OCI-LY1 (cell line): ENCODE measurements at regions not wholly inside any gene's neighbourhood (a gene's known extent, or its start where the extent isn't known, plus 50 kb on each side); places are given as distances from the start of the nearest gene placed in this dataset.

Source experiments
- H2AFZ ChIP-seq: fragments of 200-600 bp; sonication (generic), shearing (Covaris generic); 2 replicates; pipeline ENCODE4 v1.6.0; 2014; ENCODE audit warnings: antibody characterized with exemption, mild to moderate bottlenecking, low read length
- H3F3A ChIP-seq: fragments of 200-600 bp; sonication (generic), shearing (Covaris generic); 2 replicates; pipeline ENCODE4 v1.6.0; 2014; ENCODE audit warnings: mild to moderate bottlenecking, antibody characterized with exemption, low read length, moderate library complexity; ENCODE audit not compliant: insufficient read depth
- H3K27ac ChIP-seq: fragments of 200-600 bp; sonication (generic); 2 replicates; pipeline ENCODE4 v1.5.1; 2014; ENCODE audit warnings: low read length, mixed run types, mild to moderate bottlenecking, low read depth; ENCODE audit not compliant: poor library complexity, severe bottlenecking
- H3K27me3 ChIP-seq: fragments of 200-600 bp; sonication (generic); 2 replicates; pipeline ENCODE4 v1.6.0; 2014; ENCODE audit warnings: antibody characterized with exemption, mild to moderate bottlenecking, low read length, moderate library complexity; ENCODE audit not compliant: insufficient read depth
- H3K36me3 ChIP-seq: fragments of 200-600 bp; sonication (generic); 2 replicates; pipeline ENCODE4 v1.6.1; 2014; ENCODE audit warnings: mild to moderate bottlenecking, antibody characterized with exemption, low read length, moderate library complexity, mixed read lengths; ENCODE audit not compliant: insufficient read depth
- H3K4me1 ChIP-seq: fragments of 200-600 bp; sonication (generic); 2 replicates; pipeline ENCODE4 v1.5.1; 2014; ENCODE audit warnings: mild to moderate bottlenecking, low read length, moderate library complexity; ENCODE audit not compliant: insufficient read depth, severe bottlenecking
- H3K4me2 ChIP-seq: fragments of 200-600 bp; sonication (generic), shearing (Covaris generic); 2 replicates; pipeline ENCODE4 v1.6.1; 2014; ENCODE audit warnings: low read length
- H3K4me3 ChIP-seq: fragments of 200-600 bp; sonication (generic); 2 replicates; pipeline ENCODE4 v1.5.1; 2014; ENCODE audit warnings: low read length, low read depth, mild to moderate bottlenecking, mixed read lengths; ENCODE audit not compliant: poor library complexity, severe bottlenecking
- H3K79me2 ChIP-seq: fragments of 200-600 bp; shearing (Covaris generic); 2 replicates; pipeline ENCODE4 v1.6.1; 2016; ENCODE audit warnings: mixed run types, low read length, mixed read lengths; ENCODE audit not compliant: insufficient read depth
- H3K9ac ChIP-seq: fragments of 200-600 bp; sonication (generic), shearing (Covaris generic); 2 replicates; pipeline ENCODE4 v1.6.1; 2014; ENCODE audit warnings: mild to moderate bottlenecking, low read length, mixed read lengths
- H3K9me2 ChIP-seq: fragments of 200-600 bp; sonication (generic), shearing (Covaris generic); 2 replicates; pipeline ENCODE4 v1.6.1; 2014; ENCODE audit warnings: low read depth, mild to moderate bottlenecking, low read length, mixed read lengths
- H3K9me3 ChIP-seq: fragments of 200-600 bp; shearing (Covaris generic); 2 replicates; pipeline ENCODE4 v1.6.1; 2014; ENCODE audit warnings: low read length, mixed read lengths
- H4K20me1 ChIP-seq: fragments of 200-600 bp; sonication (generic), shearing (Covaris generic); 2 replicates; pipeline ENCODE4 v1.6.0; 2016; ENCODE audit warnings: mild to moderate bottlenecking, low read length; ENCODE audit not compliant: insufficient read depth
- EZH2 ChIP-seq: fragments of 200-600 bp; sonication (generic), shearing (Covaris generic); IDR thresholded peaks from 2 replicates; pipeline ENCODE4 v1.8.0; 2017; ENCODE audit warnings: borderline replicate concordance, mixed run types, mild to moderate bottlenecking, antibody characterized with exemption, low read length, moderate library complexity, mixed read lengths
- TF ChIP-seq, protein P1 (sequence below): fragments of 200-600 bp; sonication (generic), shearing (Covaris generic); IDR thresholded peaks from 2 replicates; pipeline ENCODE4 v1.5.1; 2017; ENCODE audit warnings: mild to moderate bottlenecking, antibody characterized with exemption, low read length, moderate library complexity, mixed read lengths

DNA sequence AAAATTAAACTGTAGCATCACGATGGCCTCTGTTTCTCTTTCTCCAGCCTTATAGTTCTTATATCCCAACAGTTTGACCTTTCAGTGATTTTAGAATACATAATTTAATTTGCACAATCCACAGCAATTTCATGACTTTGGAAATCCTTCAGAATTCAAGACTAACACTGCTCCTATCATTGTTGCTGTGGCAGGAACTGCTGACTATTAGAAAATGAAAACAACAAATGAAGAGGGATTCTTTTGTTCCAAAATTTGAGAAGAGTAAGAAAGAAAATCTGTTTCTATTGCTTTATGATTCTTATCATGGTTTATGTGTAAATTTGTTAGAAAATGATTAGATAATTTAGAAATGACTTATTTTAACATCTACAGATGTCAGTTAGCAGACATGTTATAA, 604.0 kb upstream of the ADGRB3 start:
- Histone ChIP-seq H3K9me2 (no peaks in the 10 kb centered on the region), H3K4me1 (peaks cover 4% of the 10 kb centered on the region), H3K27me3 (no peaks in the 10 kb centered on the region), H3K9me3 (no peaks in the 10 kb centered on the region), H3K79me2 (no peaks in the 10 kb centered on the region), H3K4me2 (no peak overlapping the region), H2AFZ (no peak overlapping the region), H3F3A (no peaks in the 10 kb centered on the region), H3K36me3 (no peaks in the 10 kb centered on the region), H3K9ac (no peak overlapping the region), H3K4me3 (no peak overlapping the region), H3K27ac (no peak overlapping the region), H4K20me1 (no peaks in the 10 kb centered on the region)
- no peak for TF ChIP-seq EZH2
- TF ChIP-seq, protein P1, sequence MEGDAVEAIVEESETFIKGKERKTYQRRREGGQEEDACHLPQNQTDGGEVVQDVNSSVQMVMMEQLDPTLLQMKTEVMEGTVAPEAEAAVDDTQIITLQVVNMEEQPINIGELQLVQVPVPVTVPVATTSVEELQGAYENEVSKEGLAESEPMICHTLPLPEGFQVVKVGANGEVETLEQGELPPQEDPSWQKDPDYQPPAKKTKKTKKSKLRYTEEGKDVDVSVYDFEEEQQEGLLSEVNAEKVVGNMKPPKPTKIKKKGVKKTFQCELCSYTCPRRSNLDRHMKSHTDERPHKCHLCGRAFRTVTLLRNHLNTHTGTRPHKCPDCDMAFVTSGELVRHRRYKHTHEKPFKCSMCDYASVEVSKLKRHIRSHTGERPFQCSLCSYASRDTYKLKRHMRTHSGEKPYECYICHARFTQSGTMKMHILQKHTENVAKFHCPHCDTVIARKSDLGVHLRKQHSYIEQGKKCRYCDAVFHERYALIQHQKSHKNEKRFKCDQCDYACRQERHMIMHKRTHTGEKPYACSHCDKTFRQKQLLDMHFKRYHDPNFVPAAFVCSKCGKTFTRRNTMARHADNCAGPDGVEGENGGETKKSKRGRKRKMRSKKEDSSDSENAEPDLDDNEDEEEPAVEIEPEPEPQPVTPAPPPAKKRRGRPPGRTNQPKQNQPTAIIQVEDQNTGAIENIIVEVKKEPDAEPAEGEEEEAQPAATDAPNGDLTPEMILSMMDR: no peak

DNA sequence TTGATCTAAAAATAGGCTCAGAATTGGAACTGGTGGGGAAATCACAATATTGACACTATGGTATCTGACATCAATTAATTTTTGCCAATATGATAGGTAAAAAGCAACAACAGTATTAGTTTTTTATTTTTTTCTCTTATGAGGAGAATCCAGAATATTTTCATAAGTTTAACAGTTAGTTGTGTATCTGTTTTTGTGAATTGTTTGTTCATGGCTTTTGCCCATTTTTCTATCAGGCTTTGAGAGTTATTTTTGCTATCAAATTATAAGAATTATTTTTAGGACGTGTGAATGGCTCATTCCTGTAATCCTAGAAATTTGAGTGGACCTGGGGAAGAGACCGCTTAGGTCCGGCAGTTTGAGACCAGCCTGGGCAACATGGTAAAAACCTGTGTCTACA, 608.6 kb upstream of the ADGRB3 start:
- Histone ChIP-seq H3K9me3 (no peaks in the 10 kb centered on the region), H4K20me1 (no peaks in the 10 kb centered on the region), H3K9ac (no peak overlapping the region), H2AFZ (no peak overlapping the region), H3F3A (no peaks in the 10 kb centered on the region), H3K4me3 (no peak overlapping the region), H3K36me3 (no peaks in the 10 kb centered on the region), H3K27me3 (no peaks in the 10 kb centered on the region), H3K4me1 (peaks cover 4% of the 10 kb centered on the region), H3K9me2 (no peaks in the 10 kb centered on the region), H3K79me2 (no peaks in the 10 kb centered on the region), H3K4me2 (no peak overlapping the region), H3K27ac (no peak overlapping the region)
- no peak for TF ChIP-seq EZH2
- TF ChIP-seq, protein P1: no peak

DNA sequence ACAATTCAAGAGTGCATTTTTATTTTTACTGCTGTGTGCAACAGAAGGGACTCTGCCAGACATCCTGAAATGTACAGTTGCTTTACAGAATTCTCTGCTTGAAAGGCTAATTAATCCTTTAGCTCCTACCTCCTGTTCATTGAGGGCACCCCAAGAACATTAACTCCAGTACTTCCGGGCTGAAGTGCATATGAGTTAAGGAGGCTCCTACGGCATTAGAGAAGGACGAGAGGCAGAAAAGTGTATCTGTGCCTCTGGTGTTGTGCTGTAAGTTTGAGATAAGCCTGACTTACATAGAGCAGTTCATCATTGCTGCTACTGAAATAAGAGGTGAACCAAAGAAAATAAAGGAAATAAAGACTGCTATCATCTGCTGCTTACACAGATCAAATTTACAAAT, 609.3 kb upstream of the ADGRB3 start:
- H3K9me2 ChIP-seq: no peaks in the 10 kb centered on the region
- H3K79me2 ChIP-seq: no peaks in the 10 kb centered on the region
- no peak overlapping the region for H3K9ac ChIP-seq
- H3K4me3 ChIP-seq: no peak overlapping the region
- TF ChIP-seq, protein P1: no peak
- no peak for TF ChIP-seq EZH2
- no peaks in the 10 kb centered on the region for H3K36me3 ChIP-seq
- H3K9me3 ChIP-seq: no peaks in the 10 kb centered on the region
- peaks cover 4% of the 10 kb centered on the region for H3K4me1 ChIP-seq
- H2AFZ ChIP-seq: no peak overlapping the region
- H3F3A ChIP-seq: no peaks in the 10 kb centered on the region
- H3K27me3 ChIP-seq: no peaks in the 10 kb centered on the region
- no peak overlapping the region for H3K4me2 ChIP-seq
- H3K27ac ChIP-seq: no peak overlapping the region
- no peaks in the 10 kb centered on the region for H4K20me1 ChIP-seq
